Liver (tissue), 8 donors: ENCODE measurements at regions not wholly inside any gene's neighbourhood (a gene's known extent, or its start where the extent isn't known, plus 50 kb on each side); places are given as distances from the start of the nearest gene placed in this dataset.

Experiments
- DNase-seq: peaks from one replicate; pipeline ENCODE4 v3.0.0-alpha.2; 2017; ENCODE audit warnings: low spot score
- H3K27ac ChIP-seq, 2 donors: one replicate each; pipeline ENCODE4 v1.7.0; 2013; ENCODE audit warnings: inconsistent platforms in 2 of 2, low read length in 2 of 2, control low read depth in 1 of 2, low read depth in 1 of 2, mild to moderate bottlenecking in 1 of 2
- H3K27me3 ChIP-seq, 4 donors: one replicate each; pipeline versions ENCODE4 v1.6.1 to v1.7.0; 2013; ENCODE audit warnings: low read length in 3 of 4, inconsistent platforms in 1 of 4, mild to moderate bottlenecking in 1 of 4, moderate library complexity in 1 of 4; ENCODE audit not compliant: control insufficient read depth in 4 of 4, insufficient read depth in 4 of 4
- H3K36me3 ChIP-seq, 4 donors: one replicate each; pipeline versions ENCODE4 v1.6.1 to v1.7.0; 2013; ENCODE audit warnings: low read length in 3 of 4, mild to moderate bottlenecking in 3 of 4, low read depth in 1 of 4, moderate library complexity in 1 of 4; ENCODE audit not compliant: control insufficient read depth in 4 of 4, insufficient read depth in 3 of 4
- H3K4me1 ChIP-seq, 4 donors: one replicate each; pipeline versions ENCODE4 v1.6.1 to v1.7.0; 2013; ENCODE audit warnings: low read length in 3 of 4, mild to moderate bottlenecking in 3 of 4, moderate library complexity in 1 of 4; ENCODE audit not compliant: control insufficient read depth in 4 of 4, insufficient read depth in 4 of 4
- H3K4me3 ChIP-seq, 3 donors: one replicate each; pipeline versions ENCODE4 v1.6.1 to v1.7.0; 2013; ENCODE audit warnings: low read length in 3 of 3, control low read depth in 1 of 3, low read depth in 1 of 3, mild to moderate bottlenecking in 1 of 3
- H3K9ac ChIP-seq, 2 donors: one replicate each; pipeline ENCODE4 v1.7.0; 2013; ENCODE audit warnings: low read length in 2 of 2, mild to moderate bottlenecking in 2 of 2, moderate library complexity in 2 of 2, control low read depth in 1 of 2, low read depth in 1 of 2
- H3K9me3 ChIP-seq, 4 donors: one replicate each; pipeline versions ENCODE4 v1.6.1 to v1.7.0; 2013; ENCODE audit warnings: low read length in 3 of 4; ENCODE audit not compliant: control insufficient read depth in 4 of 4
- EGR1 ChIP-seq, 2 donors: IDR thresholded peaks; 2 replicates each; pipeline ENCODE4 v1.6.1; 2016 to 2018; ENCODE audit warnings: antibody characterized with exemption in 2 of 2, low read depth in 2 of 2
- FOXA1 ChIP-seq: IDR thresholded peaks from 2 replicates; pipeline ENCODE4 v1.6.1; 2016; ENCODE audit warnings: antibody characterized with exemption
- FOXA2 ChIP-seq: IDR thresholded peaks from 2 replicates; pipeline ENCODE4 v1.6.1; 2016; ENCODE audit warnings: antibody characterized with exemption
- GABPA ChIP-seq, 2 donors: IDR thresholded peaks in 1 of 2; conservative IDR thresholded peaks in 1 of 2; 2 replicates each; pipeline ENCODE4 v1.6.1; 2016; ENCODE audit warnings: antibody characterized with exemption in 2 of 2, mild to moderate bottlenecking in 1 of 2, moderate library complexity in 1 of 2
- HNF4G ChIP-seq: IDR thresholded peaks from 2 replicates; pipeline ENCODE4 v1.6.1; 2016; ENCODE audit warnings: antibody characterized with exemption
- JUND ChIP-seq, 2 donors: IDR thresholded peaks; 2 replicates each; pipeline ENCODE4 v1.6.1; 2016; ENCODE audit warnings: antibody characterized with exemption in 2 of 2
- MAX ChIP-seq: IDR thresholded peaks from 2 replicates; pipeline ENCODE4 v1.6.1; 2016; ENCODE audit warnings: antibody characterized with exemption
- REST ChIP-seq: IDR thresholded peaks from 2 replicates; pipeline ENCODE4 v1.6.1; 2016; ENCODE audit warnings: antibody characterized with exemption, mild to moderate bottlenecking
- RXRA ChIP-seq, 2 donors: IDR thresholded peaks; 2 replicates each; pipeline ENCODE4 v1.6.1; 2017 to 2018; ENCODE audit warnings: antibody characterized with exemption in 2 of 2, mild to moderate bottlenecking in 1 of 2
- TAF1 ChIP-seq: conservative IDR thresholded peaks from 2 replicates; pipeline ENCODE4 v1.6.1; 2016; ENCODE audit warnings: antibody characterized with exemption, mild to moderate bottlenecking
- YY1 ChIP-seq: IDR thresholded peaks from 2 replicates; pipeline ENCODE4 v1.6.1; 2016; ENCODE audit warnings: antibody characterized with exemption, mild to moderate bottlenecking
- ZBTB33 ChIP-seq: IDR thresholded peaks from 2 replicates; pipeline ENCODE4 v1.6.1; 2016; ENCODE audit warnings: antibody characterized with exemption
- WGBS: extraction: QIAGEN DNeasy Blood & Tissue Kit; methylation state at CpG from one replicate; pipeline ENCODE4 v1.1.7; 2013; 5-methylcytosine and 5-hydroxymethylcytosine counted together
- TF ChIP-seq, protein P1 (sequence below): fragments of 150-350 bp; IDR thresholded peaks from 2 replicates; pipeline ENCODE4 v1.5.1; 2017; ENCODE audit warnings: improper control_type of control experiment, low read depth, low read length; ENCODE audit not compliant: missing input control
- donor health status: healthy.
- donor health status: healthy.
- donor health status: healthy.
- donor health status: healthy.
- donor health status: healthy.

- no peaks in the 10 kb centered on the region for H3K9me3 ChIP-seq
- H3K9ac ChIP-seq = no peak overlapping the region
- DNase-seq = no peak
- H3K36me3 ChIP-seq = no peaks in the 10 kb centered on the region
- H3K27me3 ChIP-seq = no peaks in the 10 kb centered on the region
- 76% methylated on average over 4 of the region's 4 CpGs for WGBS
- H3K27ac ChIP-seq = no peak overlapping the region
- no peak overlapping the region for H3K4me3 ChIP-seq
- H3K4me1 ChIP-seq = no peaks in the 10 kb centered on the region
- TF ChIP-seq REST (no peak), HNF4G (no peak), RXRA (IDR thresholded peaks at IDR 0.05) (no peak), FOXA2 (no peak), YY1 (no peak), TAF1 (no peak), ZBTB33 (no peak)
Measured at GRCh38 chr9:78573669-78574068, 276.7 kb downstream of the PSAT1 start.

DNA sequence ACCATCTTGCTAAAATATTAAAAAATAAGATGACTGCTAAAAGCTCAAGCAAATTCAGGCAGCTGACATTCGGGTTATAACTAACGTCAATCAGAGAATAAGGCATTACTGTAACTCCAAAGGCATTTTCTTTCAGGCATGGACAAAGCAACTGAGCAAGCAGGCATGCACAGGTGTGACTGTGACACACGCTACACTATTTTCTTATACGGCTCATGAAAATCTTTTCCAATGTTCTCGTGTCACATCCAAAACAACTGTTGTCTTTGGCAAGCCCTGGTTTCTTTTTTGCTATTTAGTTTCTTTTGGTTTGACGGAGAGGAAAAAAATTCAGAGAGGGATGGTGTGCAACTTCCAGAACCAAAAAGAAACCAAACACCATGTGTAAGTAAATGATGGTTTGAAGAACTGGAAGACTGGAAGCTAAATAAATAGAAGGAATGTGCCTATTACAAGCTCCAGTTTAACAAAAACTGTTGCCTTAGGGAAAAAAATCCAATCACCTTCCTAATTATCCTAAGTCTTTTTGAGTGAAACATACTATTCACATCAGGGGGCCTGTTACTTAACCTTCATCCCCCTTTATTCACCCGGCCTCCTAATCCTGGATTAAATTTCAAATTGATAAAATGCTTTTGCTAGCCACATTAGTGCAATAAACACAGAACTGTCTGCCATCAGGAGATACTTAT lies 277.6 kb downstream of the PSAT1 start:
- DNase-seq = no peak
- Histone ChIP-seq H3K27ac (no peak overlapping the region), H3K9me3 (no peaks in the 10 kb centered on the region), H3K4me1 (no peaks in the 10 kb centered on the region), H3K9ac (no peak overlapping the region), H3K27me3 (no peaks in the 10 kb centered on the region), H3K4me3 (no peak overlapping the region), H3K36me3 (no peaks in the 10 kb centered on the region)
- TF ChIP-seq FOXA1 (no peak), RXRA (IDR thresholded peaks at IDR 0.05) (no peak), HNF4G (no peak), JUND (IDR thresholded peaks at IDR 0.05) (no peak), EGR1 (IDR thresholded peaks at IDR 0.05; ENCODE audit: low read depth in 2 of 2) (no peak), YY1 (no peak), MAX (no peak), TAF1 (no peak), GABPA (IDR thresholded peaks at IDR 0.05 in 1 of 2, conservative IDR thresholded peaks at IDR 0.05 in 1 of 2) (no peak)
- TF ChIP-seq, protein P1, sequence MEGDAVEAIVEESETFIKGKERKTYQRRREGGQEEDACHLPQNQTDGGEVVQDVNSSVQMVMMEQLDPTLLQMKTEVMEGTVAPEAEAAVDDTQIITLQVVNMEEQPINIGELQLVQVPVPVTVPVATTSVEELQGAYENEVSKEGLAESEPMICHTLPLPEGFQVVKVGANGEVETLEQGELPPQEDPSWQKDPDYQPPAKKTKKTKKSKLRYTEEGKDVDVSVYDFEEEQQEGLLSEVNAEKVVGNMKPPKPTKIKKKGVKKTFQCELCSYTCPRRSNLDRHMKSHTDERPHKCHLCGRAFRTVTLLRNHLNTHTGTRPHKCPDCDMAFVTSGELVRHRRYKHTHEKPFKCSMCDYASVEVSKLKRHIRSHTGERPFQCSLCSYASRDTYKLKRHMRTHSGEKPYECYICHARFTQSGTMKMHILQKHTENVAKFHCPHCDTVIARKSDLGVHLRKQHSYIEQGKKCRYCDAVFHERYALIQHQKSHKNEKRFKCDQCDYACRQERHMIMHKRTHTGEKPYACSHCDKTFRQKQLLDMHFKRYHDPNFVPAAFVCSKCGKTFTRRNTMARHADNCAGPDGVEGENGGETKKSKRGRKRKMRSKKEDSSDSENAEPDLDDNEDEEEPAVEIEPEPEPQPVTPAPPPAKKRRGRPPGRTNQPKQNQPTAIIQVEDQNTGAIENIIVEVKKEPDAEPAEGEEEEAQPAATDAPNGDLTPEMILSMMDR = no peak
- WGBS = 85% methylated on average over 7 of the region's 7 CpGs
